ENCODE measurements at regions not wholly inside any gene's neighbourhood (a gene's known extent, or its start where the extent isn't known, plus 50 kb on each side); places are given as distances from the start of the nearest gene placed in this dataset.
"Not testable (repeated sequence)": the region's sequence is repeated elsewhere in the genome, so short reads cannot be mapped to it uniquely, and the experiment has no call there.

- no peak for DNase-seq (ENCODE audit: low read depth)
Measured at GRCh38 chr14:98186140-98186539, 1085.9 kb downstream of the BCL11B start.

DNA sequence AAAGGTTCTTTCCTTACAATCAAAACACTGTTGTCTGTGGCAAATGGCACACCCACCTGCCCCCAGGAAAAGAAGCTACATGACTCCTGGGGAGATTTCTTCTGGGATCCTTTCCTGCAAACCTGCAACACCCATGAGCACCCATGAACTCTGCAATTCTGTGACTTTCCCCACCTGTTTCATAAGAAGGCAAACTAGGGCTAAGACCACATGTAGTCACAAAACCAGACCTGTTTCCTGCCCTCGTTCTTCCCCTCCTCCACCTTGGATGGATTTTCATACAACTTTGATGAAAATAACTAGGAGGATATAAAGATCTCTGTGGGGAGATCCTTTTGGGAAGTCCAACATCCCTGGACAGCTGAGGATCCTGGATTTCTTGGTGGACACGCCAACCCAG is 1084.7 kb downstream of the BCL11B start:
- no peak for DNase-seq (ENCODE audit: low read depth)

- DNase-seq (ENCODE audit: low read depth) = no peak
Measured at GRCh38 chr14:98189062-98189461, 1082.9 kb downstream of the BCL11B start.

DNA sequence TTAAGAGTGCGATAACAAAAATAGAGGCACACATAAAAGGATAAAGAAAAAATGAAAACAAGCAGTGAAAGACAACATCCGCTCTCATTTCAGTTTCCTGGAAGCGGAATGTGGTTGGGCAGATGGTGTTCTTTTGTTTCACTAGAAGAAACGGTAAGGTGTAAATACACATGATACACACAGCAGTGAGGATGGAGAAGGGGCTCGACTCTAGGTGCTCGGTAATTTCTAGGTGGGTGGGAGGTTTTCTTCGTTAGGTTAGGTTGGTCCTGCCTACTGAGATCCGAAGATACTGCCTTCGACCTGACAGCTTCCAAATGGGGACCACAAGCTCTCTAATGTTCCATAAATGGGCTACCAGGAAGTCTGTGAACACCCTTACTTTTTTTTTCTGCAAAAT is 1082.5 kb downstream of the BCL11B start:
- DNase-seq (ENCODE audit: low read depth) = no peak

DNA sequence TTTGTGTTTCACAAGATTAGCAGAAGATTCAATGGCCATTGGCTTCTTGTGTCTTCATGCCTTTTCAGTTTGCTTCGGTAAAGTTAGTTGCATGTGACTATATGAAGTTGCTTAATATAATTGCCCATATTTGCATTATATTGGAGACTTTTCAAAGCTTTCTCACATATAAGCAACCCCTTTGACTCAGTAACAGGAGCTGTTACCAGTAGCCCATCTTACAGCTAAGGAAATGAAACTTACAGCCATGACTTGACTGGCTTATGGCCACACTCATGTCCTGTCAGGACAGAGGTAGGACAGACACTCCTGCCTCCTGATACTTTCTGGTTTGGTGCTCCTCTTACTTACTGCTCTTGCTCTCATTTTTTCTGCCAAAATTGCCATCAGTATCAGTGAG is 1082.1 kb downstream of the BCL11B start:
- DNase-seq (ENCODE audit: low read depth) = no peak

DNA sequence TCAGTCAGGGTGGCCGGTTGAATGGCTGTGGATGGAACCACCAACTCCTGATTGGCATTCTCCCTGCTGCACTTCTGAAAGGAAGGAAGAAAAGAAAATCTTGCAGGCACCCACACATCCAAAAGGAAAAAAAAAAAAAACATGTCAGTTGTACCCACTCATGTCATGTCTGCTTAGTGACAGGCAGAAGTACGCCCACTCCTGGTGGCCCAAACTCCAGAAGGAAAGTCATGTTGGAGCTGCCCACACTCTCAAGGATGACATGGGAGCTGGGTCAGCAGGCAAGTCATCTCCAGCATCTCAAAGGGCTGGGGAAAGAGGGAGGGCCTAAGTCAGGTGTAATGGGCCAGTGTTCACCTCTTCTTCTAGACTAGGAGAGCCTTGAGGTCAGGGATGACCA is 1079.1 kb downstream of the BCL11B start:
- DNase-seq (ENCODE audit: low read depth) = no peak

- DNase-seq (ENCODE audit: low read depth) = no peak
Measured at GRCh38 chr14:98194821-98195220, 1077.2 kb downstream of the BCL11B start.

DNA sequence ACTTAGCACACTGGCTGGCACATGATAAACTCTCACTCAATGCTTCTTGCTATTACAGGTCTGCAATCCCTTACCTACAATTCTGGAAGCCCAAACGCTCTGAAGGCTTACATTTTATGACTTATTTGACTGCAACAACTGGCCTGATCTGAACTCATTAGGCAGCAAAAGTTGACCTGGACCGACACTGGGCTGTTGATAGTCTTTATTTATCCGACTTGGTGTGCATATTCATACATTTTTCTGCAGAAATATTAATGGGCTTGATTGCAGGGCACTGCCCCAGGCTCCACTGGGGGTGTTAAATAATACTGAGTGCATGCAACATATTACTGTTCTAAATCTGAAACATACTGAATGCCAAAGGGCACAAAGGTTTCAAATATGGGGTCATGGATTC is 1076.7 kb downstream of the BCL11B start:
- no peak for DNase-seq (ENCODE audit: low read depth)

GRCh38 chr14:98197933-98198332 is 1074.1 kb downstream of the BCL11B start:
- no peak for DNase-seq (ENCODE audit: low read depth)

GRCh38 chr14:98198385-98198784 is 1073.6 kb downstream of the BCL11B start:
- peak; percentile 36 for DNase-seq (ENCODE audit: low read depth)

GRCh38 chr14:98200601-98201000 is 1071.4 kb downstream of the BCL11B start:
- DNase-seq (ENCODE audit: low read depth) = no peak

GRCh38 chr14:98203421-98203820 is 1068.6 kb downstream of the BCL11B start:
- DNase-seq (ENCODE audit: low read depth) = no peak

DNA sequence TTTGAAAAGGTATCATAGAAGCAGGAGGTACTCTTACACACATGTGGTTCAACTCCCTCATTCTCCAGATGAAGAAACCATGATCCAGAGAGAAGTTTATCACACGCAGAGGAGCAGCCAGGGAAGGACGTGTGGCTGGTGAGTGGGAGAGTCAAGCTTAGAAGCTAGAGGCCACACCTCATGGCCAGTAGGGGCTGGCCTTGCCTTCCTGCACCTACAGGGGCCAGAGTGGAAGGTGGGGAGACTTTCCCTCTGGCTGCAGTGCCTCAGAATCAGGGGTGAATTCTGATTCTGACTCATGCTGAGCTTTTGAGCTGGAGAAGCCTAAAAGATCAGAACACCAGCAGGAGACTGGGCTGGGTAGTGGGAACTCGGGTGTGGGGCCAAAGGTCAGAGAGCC is 1067.9 kb downstream of the BCL11B start:
- no peak for DNase-seq (ENCODE audit: low read depth)

- no peak for DNase-seq (ENCODE audit: low read depth)
Measured at GRCh38 chr14:98207415-98207814, 1064.6 kb downstream of the BCL11B start.

GRCh38 chr14:98208211-98208611 is 1063.8 kb downstream of the BCL11B start:
- no peak for DNase-seq (ENCODE audit: low read depth)

- no peak for DNase-seq (ENCODE audit: low read depth)
Measured at GRCh38 chr14:98208943-98209342, 1063.1 kb downstream of the BCL11B start.

DNA sequence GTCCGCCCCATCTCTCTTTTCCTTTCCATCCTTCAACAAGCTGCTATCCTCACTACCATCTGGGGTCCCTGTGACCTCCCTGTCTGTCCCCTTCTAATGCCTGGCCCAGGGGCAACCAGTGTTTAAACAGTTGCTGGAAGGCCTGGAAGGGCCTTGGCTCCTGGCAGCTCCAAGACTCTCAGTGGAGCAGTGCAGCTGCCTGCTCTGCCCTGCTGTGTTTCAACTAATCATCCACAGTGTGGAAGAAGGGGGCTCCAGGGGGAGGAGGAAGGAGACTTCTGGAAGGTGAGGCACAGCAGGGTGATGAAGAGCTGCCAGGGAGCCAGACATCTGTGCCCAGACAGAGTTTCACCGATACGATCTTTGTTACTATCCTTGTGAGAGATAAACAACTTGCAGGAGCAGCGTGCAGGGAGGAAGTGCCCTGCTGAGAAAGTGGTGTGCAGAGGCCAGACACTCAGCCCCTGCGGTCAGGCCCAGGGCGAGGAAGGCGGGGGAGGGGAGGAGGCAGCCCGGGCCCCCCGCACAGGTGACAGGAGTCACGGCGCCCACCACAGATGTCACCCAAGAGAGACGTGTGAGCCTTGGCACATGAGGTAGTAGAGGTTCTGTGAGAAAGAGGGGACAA is 1061.8 kb downstream of the BCL11B start:
- DNase-seq (ENCODE audit: low read depth) = no peak

DNA sequence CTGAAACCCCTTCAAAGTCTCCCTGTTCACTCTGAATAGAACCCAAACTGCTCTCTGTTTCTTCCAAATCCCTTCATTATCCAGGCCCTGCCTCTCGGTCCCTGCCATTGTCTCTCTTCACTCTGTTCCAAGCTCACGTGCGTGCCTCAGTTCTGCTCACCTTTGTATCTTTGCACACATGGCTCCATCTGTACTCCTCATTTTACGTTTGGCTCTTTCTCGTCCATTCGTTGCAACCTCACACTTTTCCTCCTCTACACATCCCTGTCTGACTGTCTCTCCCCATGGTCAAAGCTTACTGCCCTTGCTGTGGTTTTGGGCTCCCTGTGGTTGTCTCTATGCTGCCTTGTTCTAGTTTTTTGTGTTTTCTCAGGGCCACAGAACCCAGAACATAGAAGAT is 1054.5 kb downstream of the BCL11B start:
- DNase-seq (ENCODE audit: low read depth) = no peak

DNA sequence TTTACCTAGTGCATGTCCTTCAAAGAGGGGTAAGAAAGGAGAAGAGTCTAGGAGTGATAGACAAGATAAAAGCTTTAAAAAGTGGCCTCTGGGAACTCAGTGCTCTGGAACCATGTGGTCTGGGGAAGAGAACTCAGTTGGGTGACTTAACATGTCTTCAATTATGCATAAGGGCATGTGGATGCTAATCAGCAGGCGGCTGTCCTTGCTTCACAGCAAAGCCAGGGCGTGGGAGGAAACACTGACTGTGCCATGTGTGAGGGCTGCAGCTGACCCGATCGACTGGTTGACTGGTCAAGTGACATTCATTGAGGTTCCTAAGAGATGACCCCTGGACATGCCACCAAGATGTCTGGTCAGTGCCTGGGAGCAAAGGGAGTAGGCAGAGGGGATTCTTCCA is 1053.8 kb downstream of the BCL11B start:
- no peak for DNase-seq (ENCODE audit: low read depth)

- DNase-seq (ENCODE audit: low read depth) = no peak
Measured at GRCh38 chr14:98219638-98220037, 1052.4 kb downstream of the BCL11B start.

DNA sequence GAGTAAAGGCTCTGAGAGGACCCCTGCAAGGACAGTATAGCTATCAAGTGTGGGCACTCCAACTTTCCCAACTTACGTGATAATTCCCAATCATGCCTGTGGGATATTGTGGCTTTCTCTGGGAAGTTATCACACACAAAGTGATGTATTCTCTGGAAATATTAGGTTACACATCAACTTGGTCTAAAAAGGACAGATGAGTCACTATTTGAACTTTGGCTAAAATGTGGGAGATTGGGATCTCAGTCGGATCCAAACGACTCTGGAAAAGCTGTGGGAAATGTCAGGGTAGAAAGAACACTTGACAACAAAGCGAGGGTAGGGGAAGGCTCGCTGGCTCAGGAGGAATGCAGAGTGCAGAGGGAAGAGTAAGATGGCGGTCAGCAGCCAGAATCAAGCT is 1048.9 kb downstream of the BCL11B start:
- DNase-seq (ENCODE audit: low read depth) = peak; percentile 56

DNA sequence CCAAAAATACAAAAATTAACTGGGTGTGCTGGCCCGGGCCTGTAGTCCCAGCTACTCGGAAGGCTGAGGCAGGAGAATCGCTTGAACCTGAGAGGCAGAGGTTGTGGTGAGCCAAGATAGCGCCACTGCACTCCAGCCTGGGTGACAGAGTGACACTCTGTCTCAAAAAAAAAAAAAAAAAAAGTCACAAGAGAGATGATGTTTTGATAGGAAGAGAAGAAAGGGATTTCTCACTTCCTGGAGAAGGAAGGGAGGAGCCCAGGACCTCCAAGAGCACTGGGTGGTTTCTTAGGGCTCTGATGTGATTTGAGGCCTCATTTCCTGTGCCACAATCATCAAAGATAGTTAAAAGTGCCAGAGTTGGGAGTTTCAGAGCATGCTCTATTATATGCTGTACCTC is 1048.3 kb downstream of the BCL11B start:
- DNase-seq (ENCODE audit: low read depth) = not testable (repeated sequence)

DNA sequence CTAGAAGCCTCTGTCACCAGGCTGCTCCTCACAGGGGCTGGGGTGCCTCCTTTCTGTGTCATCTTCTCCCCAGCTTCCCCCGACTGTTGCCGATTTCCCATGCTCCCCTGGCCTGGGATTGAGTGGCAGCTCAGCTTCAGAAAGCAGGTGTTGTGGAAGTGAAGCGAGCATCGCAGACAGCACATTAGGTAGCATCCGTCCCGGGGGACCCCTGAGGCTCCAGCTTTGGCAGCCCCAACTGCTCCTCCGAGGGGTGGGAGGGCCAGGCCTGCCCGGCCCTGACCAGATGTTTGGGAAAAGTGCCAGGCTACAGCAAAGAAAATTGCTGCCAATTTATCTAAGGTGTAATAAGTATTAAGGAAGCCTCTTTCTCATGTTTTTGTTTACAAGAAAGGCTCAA is 1045.6 kb downstream of the BCL11B start:
- no peak for DNase-seq (ENCODE audit: low read depth)

GRCh38 chr14:98227000-98227726 is 1044.8 kb downstream of the BCL11B start:
- no peak for DNase-seq (ENCODE audit: low read depth)
